ENCODE measurements at regions not wholly inside any gene's neighbourhood (a gene's known extent, or its start where the extent isn't known, plus 50 kb on each side); places are given as distances from the start of the nearest gene placed in this dataset.

- WGBS (ENCODE audit: insufficient coverage, insufficient replicate concordance, low lambda C conversion rate, missing lambda C conversion rate), result 14% methylated on average over 3 of the region's 3 CpGs
- ChIA-PET RAD21 (ENCODE audit: unreplicated experiment) (no interaction called here), CTCF (no interaction called here), SMC1A (ENCODE audit: uncharacterized antibody, unreplicated experiment) (no interaction called here), POLR2A (no interaction called here)
- Histone ChIP-seq H3K27ac (ENCODE audit: control insufficient read depth, insufficient read depth) (no peak overlapping the region), H3K9ac (ENCODE audit: control insufficient read depth, insufficient read depth, low read length) (no peak overlapping the region), H3K9me3 (replicated peaks; ENCODE audit: control insufficient read depth, insufficient read depth, low read length) (no peaks in the 10 kb centered on the region), H3K36me3 (ENCODE audit: control insufficient read depth in 2 of 2, insufficient read depth in 2 of 2, low read length in 1 of 2) (no peaks in the 10 kb centered on the region), H3K4me3 (no peak overlapping the region), H3K79me2 (ENCODE audit: control insufficient read depth, insufficient read depth, low read length) (no peaks in the 10 kb centered on the region), H4K20me1 (ENCODE audit: control insufficient read depth, insufficient read depth) (no peaks in the 10 kb centered on the region), H2AFZ (ENCODE audit: control insufficient read depth, low read depth, low read length) (no peak overlapping the region), H3K4me2 (ENCODE audit: control insufficient read depth, insufficient read depth) (no peak overlapping the region), H3K27me3 (replicated peaks in 1 of 2; ENCODE audit: control insufficient read depth in 2 of 2, insufficient read depth in 2 of 2, low read length in 1 of 2) (no peaks in the 10 kb centered on the region), H3K4me1 (ENCODE audit: control insufficient read depth, insufficient read depth, low read length) (no peaks in the 10 kb centered on the region)
- intact Hi-C loops (cut with micrococcal nuclease; ENCODE audit: unreplicated experiment) (no loop called here), in situ Hi-C loops (cut with MboI) (no loop called here)
- no TSS peak for BruUV-seq (replicated peaks)
- no peak for FAIRE-seq
- no peak for TF ChIP-seq CHD4 (IDR thresholded peaks at IDR 0.05)
- no peak for TF ChIP-seq CTCF (IDR thresholded peaks at IDR 0.05 in 2 of 3, conservative IDR thresholded peaks at IDR 0.05 in 1 of 3; ENCODE audit: control insufficient read depth in 2 of 3, extremely low read depth in 1 of 3, insufficient read depth in 1 of 3, low read depth in 3 of 3, low read length in 3 of 3)
- no peak for TF ChIP-seq BCL11A (IDR thresholded peaks at IDR 0.05; ENCODE audit: low read depth, low read length)
- TF ChIP-seq ZNF24 (IDR thresholded peaks at IDR 0.05), result no peak
- TF ChIP-seq SREBF2 (IDR thresholded peaks at IDR 0.05; ENCODE audit: low read length), result no peak
- TF ChIP-seq BHLHE40 (IDR thresholded peaks at IDR 0.05; ENCODE audit: borderline replicate concordance in 1 of 2, low read depth in 2 of 2, low read length in 1 of 2), result no peak
- TF ChIP-seq ZNF217 (IDR thresholded peaks at IDR 0.05), result no peak
- TF ChIP-seq IRF4 (IDR thresholded peaks at IDR 0.05; ENCODE audit: low read depth, low read length), result no peak
- no peak for TF ChIP-seq ETV6 (conservative IDR thresholded peaks at IDR 0.05 in 1 of 2, IDR thresholded peaks at IDR 0.05 in 1 of 2; ENCODE audit: borderline replicate concordance in 1 of 2, low read depth in 1 of 2)
- TF ChIP-seq RUNX3 (IDR thresholded peaks at IDR 0.05; ENCODE audit: low read length), result no peak
- TF ChIP-seq BCL3 (IDR thresholded peaks at IDR 0.05; ENCODE audit: borderline replicate concordance, insufficient read depth, low read depth, low read length, poor library complexity, severe bottlenecking), result no peak
- TF ChIP-seq JUNB (IDR thresholded peaks at IDR 0.05), result no peak
- no peak for TF ChIP-seq NBN (IDR thresholded peaks at IDR 0.05)
- TF ChIP-seq NR2F1 (conservative IDR thresholded peaks at IDR 0.05), result no peak
- no peak for TF ChIP-seq MTA2 (IDR thresholded peaks at IDR 0.05; ENCODE audit: low read depth)
- TF ChIP-seq NR2C2 (IDR thresholded peaks at IDR 0.05; ENCODE audit: borderline replicate concordance, control insufficient read depth, insufficient read length, low read depth), result no peak
- TF ChIP-seq USF2 (IDR thresholded peaks at IDR 0.05; ENCODE audit: borderline replicate concordance, low read depth, low read length), result no peak
- no peak for TF ChIP-seq CEBPZ (IDR thresholded peaks at IDR 0.05; ENCODE audit: low read depth, low read length)
- no peak for TF ChIP-seq KDM1A (IDR thresholded peaks at IDR 0.05; ENCODE audit: borderline replicate concordance)
- no peak for DNase-seq (ENCODE audit: low read depth, low spot score)
- no peak for ATAC-seq
These were observed 393.9 kb upstream of the MCTP2 start for GRCh38 chr15:93837450-93837849.

All from GM12878 (cell line).